Sciatic nerve (tissue), 2 donors: ENCODE measurements at regions not wholly inside any gene's neighbourhood (a gene's known extent, or its start where the extent isn't known, plus 50 kb on each side); places are given as distances from the start of the nearest gene placed in this dataset.

Experiments used
- ATAC-seq: fragments of 200-7000 bp; cut with Tn5 transposase; one replicate; pipeline ENCODE4 v1.9.1; 2020; ENCODE audit warnings: mild to moderate bottlenecking, moderate library complexity
- DNase-seq: peaks from one replicate; pipeline ENCODE4 v3.0.0-alpha.2; 2020; ENCODE audit warnings: low spot score
- intact Hi-C: fragments of 100-400 bp; cut with DNase I; formaldehyde crosslinking; loops from one replicate; pipeline ENCODE4 v1.14.2; 2022
- donor health status: DM: no; HTN: no; CAD: no.
- donor health status: DM: no; HTN: no; CAD: no.

- intact Hi-C loops, result no loop called here
- no peak for DNase-seq
These were observed 523.6 kb downstream of the BCOR start for GRCh38 chrX:39574178-39574577.

GRCh38 chrX:39576041-39576872 lies 521.5 kb downstream of the BCOR start:
- DNase-seq (no peak), ATAC-seq (no peak)
- intact Hi-C loops, result no loop called here

More at GRCh38 chrX:39574178-39574577, 523.6 kb downstream of the BCOR start:
- ATAC-seq, result no peak

- DNase-seq (no peak), ATAC-seq (peak; percentile 61)
- intact Hi-C loops, result no loop called here
These were observed 520.4 kb downstream of the BCOR start for GRCh38 chrX:39577206-39577984.

GRCh38 chrX:39577985-39578869 lies 519.5 kb downstream of the BCOR start:
- ATAC-seq (peak; percentile 71), DNase-seq (peak; percentile 64)
- intact Hi-C loops, result no loop called here

GRCh38 chrX:39580043-39580442 lies 517.7 kb downstream of the BCOR start:
- intact Hi-C loops, result no loop called here
- DNase-seq, result no peak
- no peak for ATAC-seq

- DNase-seq (no peak), ATAC-seq (no peak)
- intact Hi-C loops, result no loop called here
These were observed 516.3 kb downstream of the BCOR start for GRCh38 chrX:39581411-39581810.

- intact Hi-C loops, result no loop called here
These were observed 515.7 kb downstream of the BCOR start for GRCh38 chrX:39582091-39582490.

GRCh38 chrX:39582976-39583375 lies 514.8 kb downstream of the BCOR start:
- DNase-seq (no peak), ATAC-seq (no peak)
- intact Hi-C loops, result no loop called here

More at GRCh38 chrX:39582091-39582490, 515.7 kb downstream of the BCOR start:
- no peak for DNase-seq
- ATAC-seq, result no peak

GRCh38 chrX:39585808-39586207 lies 511.9 kb downstream of the BCOR start:
- ATAC-seq (no peak), DNase-seq (no peak)
- intact Hi-C loops, result no loop called here

GRCh38 chrX:39586359-39586758 lies 511.4 kb downstream of the BCOR start:
- DNase-seq (no peak), ATAC-seq (no peak)
- intact Hi-C loops, result no loop called here

- DNase-seq (no peak), ATAC-seq (no peak)
- intact Hi-C loops, result no loop called here
These were observed 506.7 kb downstream of the BCOR start for GRCh38 chrX:39591099-39591498.

- ATAC-seq (no peak), DNase-seq (no peak)
- intact Hi-C loops, result no loop called here
These were observed 505.0 kb downstream of the BCOR start for GRCh38 chrX:39592776-39593175.

GRCh38 chrX:39595977-39596376 lies 501.8 kb downstream of the BCOR start:
- ATAC-seq, result no peak
- intact Hi-C loops, result no loop called here
- no peak for DNase-seq

- ATAC-seq (no peak), DNase-seq (no peak)
- intact Hi-C loops, result no loop called here
These were observed 501.3 kb downstream of the BCOR start for GRCh38 chrX:39596437-39596836.

- intact Hi-C loops, result no loop called here
- DNase-seq, result no peak
- ATAC-seq, result no peak
These were observed 498.4 kb downstream of the BCOR start for GRCh38 chrX:39599339-39599738.

GRCh38 chrX:39600222-39600621 lies 497.5 kb downstream of the BCOR start:
- no peak for DNase-seq
- intact Hi-C loops, result no loop called here
- ATAC-seq, result no peak

GRCh38 chrX:39601231-39602177 lies 496.3 kb downstream of the BCOR start:
- DNase-seq (no peak), ATAC-seq (no peak)
- intact Hi-C loops, result no loop called here

GRCh38 chrX:39602195-39602594 lies 495.6 kb downstream of the BCOR start:
- no peak for DNase-seq
- intact Hi-C loops, result no loop called here
- no peak for ATAC-seq
